ENCODE measurements at regions not wholly inside any gene's neighbourhood (a gene's known extent, or its start where the extent isn't known, plus 50 kb on each side); places are given as distances from the start of the nearest gene placed in this dataset.

GRCh38 chr18:67381608-67382150 is 134.8 kb downstream of the DSEL start:
- no peak for FAIRE-seq

DNA sequence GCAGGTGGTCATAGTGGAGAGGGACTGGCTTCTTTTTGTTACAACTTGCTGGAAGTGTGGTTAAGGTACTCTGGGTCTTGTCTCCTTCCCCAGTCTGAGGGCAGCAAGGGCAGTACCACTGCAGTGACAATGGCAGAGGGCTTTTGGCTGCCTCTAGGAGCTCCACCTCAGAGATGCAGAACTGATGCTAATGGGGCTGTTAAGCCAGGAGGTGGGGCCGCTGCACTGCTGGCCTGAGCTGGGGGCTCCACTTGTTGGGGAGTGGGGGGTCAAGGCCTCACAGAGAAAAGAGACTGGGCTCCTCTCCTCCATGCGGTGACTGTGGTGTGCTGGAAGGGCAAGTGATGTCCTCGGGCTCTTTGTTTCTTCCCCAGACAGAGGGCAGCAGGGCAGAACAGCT is 135.7 kb downstream of the DSEL start:
- no peak for FAIRE-seq
- DNase-seq (ENCODE audit: low spot score in 2 of 2): no peak

More at GRCh38 chr18:67381608-67382150, 134.8 kb downstream of the DSEL start:
- no peak for DNase-seq (ENCODE audit: low spot score in 2 of 2)

DNA sequence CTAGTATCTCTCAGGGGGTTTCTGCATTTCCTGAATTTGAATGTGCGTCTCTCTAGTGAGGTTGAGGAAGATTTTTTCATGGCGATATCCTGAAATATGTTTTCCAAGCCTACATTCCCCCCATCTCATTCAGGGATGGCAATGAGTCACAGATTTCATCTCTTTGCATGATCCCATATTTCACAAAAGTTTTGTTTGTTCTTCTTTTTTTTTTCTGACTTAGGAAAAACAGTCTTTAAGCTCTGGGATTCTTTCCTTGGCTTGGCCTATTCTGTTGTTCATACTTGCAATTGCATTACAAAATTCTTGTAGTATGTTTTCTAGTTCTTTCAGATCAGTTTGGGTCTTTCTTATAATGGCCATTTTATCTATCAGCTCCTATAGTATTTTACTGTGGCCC is 136.5 kb downstream of the DSEL start:
- DNase-seq (ENCODE audit: low spot score in 2 of 2) (no peak), FAIRE-seq (no peak)

DNA sequence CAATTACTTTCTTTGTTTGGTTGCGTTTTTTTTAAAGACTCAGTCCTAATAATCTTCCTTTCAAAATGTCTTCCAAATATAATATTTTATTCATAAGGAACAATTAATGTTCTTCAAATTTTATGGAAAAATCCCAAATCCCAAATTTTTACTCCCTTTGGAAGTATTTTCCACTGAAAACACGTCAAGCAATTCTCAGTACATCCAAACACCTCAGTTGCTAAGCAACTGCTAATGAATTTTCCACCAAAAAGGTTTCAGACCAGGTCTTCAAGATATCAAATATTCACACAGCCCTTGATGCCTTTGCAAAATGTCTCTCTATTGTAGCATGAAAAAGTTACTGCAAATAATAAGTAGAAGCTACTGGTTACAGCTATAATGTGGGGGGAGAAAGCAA is 140.1 kb downstream of the DSEL start:
- no peak for FAIRE-seq
- DNase-seq (ENCODE audit: low spot score in 2 of 2): no peak

DNA sequence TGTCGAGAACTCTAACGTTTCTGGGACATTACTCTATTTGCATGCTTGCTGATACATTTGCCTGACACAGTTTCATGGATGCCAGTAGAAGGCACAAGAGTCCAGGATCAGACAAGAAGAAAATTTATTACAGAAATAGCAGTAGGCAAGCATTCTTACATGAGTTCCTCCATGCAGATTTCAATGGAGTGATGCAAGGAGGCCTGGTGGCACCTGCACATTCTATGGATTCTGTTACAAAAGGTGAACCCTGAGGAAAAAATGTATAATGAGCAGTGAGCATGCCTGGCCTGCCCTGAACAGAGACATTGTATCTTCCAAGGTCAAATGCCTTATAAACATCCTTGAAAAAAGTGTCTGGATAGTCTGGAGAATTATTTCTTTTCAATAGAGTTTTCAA is 142.9 kb downstream of the DSEL start:
- FAIRE-seq: no peak

GRCh38 chr18:67367540-67367939 is 149.0 kb downstream of the DSEL start:
- FAIRE-seq: no peak

More for the DNA sequence above, 142.9 kb downstream of the DSEL start:
- DNase-seq (ENCODE audit: low spot score in 2 of 2): no peak

DNA sequence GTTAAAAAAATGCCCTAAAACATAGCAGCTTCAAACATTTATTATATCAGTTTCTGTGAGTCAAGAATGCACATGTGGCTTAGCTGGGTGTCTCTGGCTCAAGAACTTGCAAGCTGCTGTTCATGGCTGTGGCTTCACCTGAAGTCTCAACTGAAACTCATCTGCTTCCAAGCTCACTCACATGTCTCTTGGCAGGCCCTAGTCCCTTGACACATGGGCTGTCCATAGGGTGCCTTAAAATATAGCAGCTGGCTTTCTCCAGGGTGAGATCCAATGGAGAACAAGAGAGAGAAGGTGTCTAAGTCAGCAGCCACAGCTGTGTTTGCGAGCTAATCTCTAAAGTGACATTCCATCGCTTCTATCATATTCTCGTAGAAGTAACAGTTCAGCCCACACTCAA is 152.8 kb downstream of the DSEL start:
- no peak for FAIRE-seq
- DNase-seq (ENCODE audit: low spot score in 2 of 2): no peak

More at GRCh38 chr18:67367540-67367939, 149.0 kb downstream of the DSEL start:
- no peak for DNase-seq (ENCODE audit: low spot score in 2 of 2)

GRCh38 chr18:67362906-67363305 is 153.6 kb downstream of the DSEL start:
- DNase-seq (ENCODE audit: low spot score in 2 of 2): no peak
- FAIRE-seq: no peak

DNA sequence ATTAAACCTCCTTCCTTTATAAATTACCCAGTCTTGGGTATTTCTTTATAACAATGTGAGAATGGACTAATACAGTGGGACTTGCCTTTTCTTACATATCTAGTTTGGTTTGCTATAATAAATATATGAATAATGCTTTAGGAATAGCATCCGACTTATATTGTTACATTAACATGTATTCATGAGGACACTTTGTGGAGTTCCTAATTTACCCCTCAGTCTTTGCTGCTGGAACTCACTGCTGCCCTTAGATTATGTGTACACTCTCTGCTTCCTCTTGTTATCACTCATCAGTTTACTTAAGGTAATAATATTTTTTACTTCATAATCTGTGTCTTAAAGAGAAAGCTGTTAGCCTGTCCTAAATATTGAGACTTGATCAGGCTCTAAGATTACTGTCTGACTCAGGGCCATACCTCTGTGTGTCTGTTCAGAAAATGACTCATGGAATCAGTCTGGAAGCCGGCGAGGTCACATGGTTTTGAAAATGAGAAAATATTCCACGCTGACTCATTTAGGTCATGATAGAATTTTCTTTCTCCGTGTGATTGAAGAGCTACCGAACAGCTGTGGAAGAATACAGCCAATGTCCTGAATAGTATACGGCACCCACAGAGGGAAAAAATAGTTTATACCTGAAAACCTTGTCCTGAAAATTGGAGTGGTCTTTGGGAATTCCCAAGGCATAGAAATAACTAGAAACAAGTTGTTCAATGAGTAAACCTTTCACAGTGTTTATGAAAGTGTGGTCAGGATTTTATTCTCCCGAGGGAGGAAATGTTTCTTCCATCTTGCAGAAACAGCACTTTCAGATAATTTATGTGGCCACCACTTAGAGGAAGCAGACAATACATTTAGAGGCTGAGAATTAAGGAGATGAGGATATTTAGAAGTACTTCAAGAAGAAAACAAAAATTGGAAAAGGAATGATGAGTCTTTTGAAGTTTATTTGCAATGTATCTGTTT is 156.4 kb downstream of the DSEL start:
- no peak for FAIRE-seq
- DNase-seq (ENCODE audit: low spot score in 2 of 2): peak in 1 of 2 donors; percentile 22

- FAIRE-seq (no peak), DNase-seq (ENCODE audit: low spot score in 2 of 2) (no peak)
Measured at GRCh38 chr18:67358947-67359346, 157.6 kb downstream of the DSEL start.

DNA sequence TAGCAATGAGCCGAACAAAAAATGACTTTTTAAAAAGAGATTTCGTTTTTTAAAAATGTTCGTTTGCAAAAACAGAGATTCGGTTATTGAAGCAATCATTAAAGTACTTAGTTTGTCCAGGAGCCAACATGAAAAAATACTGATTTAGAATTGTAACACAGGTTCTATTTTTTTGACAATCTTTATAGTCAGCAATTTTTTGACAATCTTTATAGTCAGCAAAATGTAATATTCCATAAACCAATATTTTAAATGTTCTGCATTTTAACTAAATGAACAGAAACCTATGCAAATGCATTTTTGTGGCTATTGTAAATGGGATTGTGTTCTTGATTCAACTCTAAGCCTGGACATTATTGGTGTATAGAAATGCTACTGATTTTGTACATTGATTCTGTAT is 161.8 kb downstream of the DSEL start:
- FAIRE-seq (no peak), DNase-seq (ENCODE audit: low spot score in 2 of 2) (no peak)

GRCh38 chr18:67354091-67354490 is 162.4 kb downstream of the DSEL start:
- FAIRE-seq (no peak), DNase-seq (ENCODE audit: low spot score in 2 of 2) (no peak)

- FAIRE-seq (no peak), DNase-seq (ENCODE audit: low spot score in 2 of 2) (no peak)
Measured at GRCh38 chr18:67347438-67347837, 169.1 kb downstream of the DSEL start.

GRCh38 chr18:67342159-67342558 is 174.4 kb downstream of the DSEL start:
- FAIRE-seq: no peak
- no peak for DNase-seq (ENCODE audit: low spot score in 2 of 2)

DNA sequence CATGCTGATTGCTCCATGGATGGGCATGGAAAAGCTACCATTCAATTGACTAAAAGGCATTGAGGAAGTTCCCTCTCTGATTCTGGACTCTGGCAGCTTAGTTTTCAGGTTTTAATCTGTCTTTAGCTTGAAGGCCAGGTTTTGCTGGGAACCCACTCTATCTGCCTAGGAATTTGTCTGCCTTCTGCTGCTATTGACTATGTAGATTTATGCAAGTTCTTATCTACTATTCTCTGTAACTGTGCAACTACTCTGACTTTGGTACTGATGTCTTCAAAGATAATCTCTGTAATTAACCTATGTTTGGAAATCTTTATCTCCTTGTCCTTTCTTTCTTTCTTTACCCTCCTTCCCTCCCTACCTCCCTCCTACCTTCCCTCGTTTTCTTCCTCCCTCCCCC is 178.8 kb downstream of the DSEL start:
- DNase-seq (ENCODE audit: low spot score in 2 of 2): no peak
- no peak for FAIRE-seq

- DNase-seq (ENCODE audit: low spot score in 2 of 2): no peak
- FAIRE-seq: no peak
Measured at GRCh38 chr18:67331857-67332256, 184.7 kb downstream of the DSEL start.

- DNase-seq (ENCODE audit: low spot score in 2 of 2): no peak
- FAIRE-seq: no peak
Measured at GRCh38 chr18:67319109-67319508, 197.4 kb downstream of the DSEL start.

DNA sequence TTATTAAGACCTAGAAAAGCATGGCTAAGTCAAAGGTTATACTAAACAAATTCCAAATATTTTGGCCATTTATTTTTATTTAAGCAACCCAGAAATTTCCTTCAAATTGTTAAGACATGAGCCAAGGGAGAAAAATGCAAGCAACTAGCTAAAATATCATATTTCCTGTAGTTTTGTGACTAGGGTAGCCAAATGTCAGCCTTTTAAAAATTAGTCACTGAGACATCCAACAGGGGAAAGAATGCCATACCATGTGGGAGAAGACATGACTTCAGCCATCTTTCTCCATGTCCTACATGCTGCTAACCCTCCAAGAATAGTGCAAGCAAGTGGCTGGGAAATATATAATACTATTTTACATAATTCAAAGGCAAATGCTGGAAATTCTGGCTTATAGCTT is 197.9 kb downstream of the DSEL start:
- no peak for FAIRE-seq
- no peak for DNase-seq (ENCODE audit: low spot score in 2 of 2)

- DNase-seq (ENCODE audit: low spot score in 2 of 2): no peak
- FAIRE-seq: no peak
Measured at GRCh38 chr18:67310826-67311225, 205.7 kb downstream of the DSEL start.

GRCh38 chr18:67308819-67309218 is 207.7 kb downstream of the DSEL start:
- FAIRE-seq (no peak), DNase-seq (ENCODE audit: low spot score in 2 of 2) (no peak)

GRCh38 chr18:67305466-67305865 is 211.1 kb downstream of the DSEL start:
- no peak for FAIRE-seq
- no peak for DNase-seq (ENCODE audit: low spot score in 2 of 2)

GRCh38 chr18:67302043-67302442 is 214.5 kb downstream of the DSEL start:
- FAIRE-seq (no peak), DNase-seq (ENCODE audit: low spot score in 2 of 2) (no peak)
